Hypothalamus (tissue), 51 donors: ENCODE measurements at regions not wholly inside any gene's neighbourhood (a gene's known extent, or its start where the extent isn't known, plus 50 kb on each side); places are given as distances from the start of the nearest gene placed in this dataset.

Source experiments
- DNase-seq, 51 donors: peaks; one replicate each; lab custom pipeline; 2025; lab: John Stamatoyannopoulos, UW

DNA sequence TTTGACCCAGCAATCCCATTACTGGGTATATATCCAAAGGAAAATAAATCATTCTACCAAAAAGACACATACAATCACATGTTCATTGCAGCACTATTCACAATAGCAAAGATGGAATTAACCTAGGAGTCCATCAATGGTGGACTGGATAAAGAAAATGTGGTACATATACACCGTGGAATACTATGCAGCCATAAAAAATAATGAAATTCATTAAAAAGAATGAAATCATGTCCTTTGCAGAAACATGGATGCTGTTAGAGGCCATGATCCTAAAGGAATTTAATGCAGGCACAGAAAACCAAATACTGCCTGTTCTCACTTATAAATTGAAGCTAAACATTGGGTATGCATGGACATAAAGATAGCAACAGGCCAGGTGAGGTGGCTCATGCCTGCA is 61.9 kb upstream of the BMP6 start:
- DNase-seq = no peak

DNA sequence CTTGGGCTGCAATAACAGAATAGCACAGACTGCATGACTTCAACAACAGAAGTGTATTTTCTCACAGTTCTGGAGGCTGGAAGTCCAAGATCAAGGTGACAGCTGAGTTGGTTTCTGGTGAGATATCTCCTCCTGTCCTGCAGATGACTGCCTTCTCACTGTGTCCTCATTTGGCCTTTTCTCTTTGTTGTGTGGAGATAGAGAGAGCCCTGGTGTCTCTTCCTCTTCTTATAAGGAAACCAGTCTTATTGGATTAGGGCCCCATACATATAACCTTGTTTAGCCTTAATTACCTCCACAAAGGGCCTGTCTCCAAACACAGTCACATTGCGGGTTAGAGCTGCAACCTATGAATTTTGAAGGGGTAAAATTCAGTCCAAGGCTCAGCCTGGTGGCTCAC is 57.0 kb upstream of the BMP6 start:
- DNase-seq = no peak

DNA sequence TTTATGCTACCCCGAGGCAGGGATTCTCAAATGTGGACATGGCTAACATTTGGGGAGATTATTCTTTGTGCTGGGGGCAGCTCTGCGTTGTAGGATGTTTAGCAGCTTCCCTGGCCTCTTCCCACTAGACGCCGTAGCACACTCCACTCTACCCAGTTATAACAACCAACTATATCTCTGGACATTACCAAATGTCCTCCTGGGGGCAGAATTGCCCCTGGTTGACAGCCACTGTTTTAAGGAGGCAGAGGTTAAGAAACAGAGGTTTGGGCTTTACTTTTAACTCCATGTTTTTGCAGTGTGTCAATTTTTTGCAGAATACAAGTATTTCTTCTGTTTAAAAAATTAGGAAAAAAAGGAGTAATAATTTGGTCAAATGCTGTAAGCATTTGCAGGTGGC is 56.2 kb upstream of the BMP6 start:
- DNase-seq = no peak

DNA sequence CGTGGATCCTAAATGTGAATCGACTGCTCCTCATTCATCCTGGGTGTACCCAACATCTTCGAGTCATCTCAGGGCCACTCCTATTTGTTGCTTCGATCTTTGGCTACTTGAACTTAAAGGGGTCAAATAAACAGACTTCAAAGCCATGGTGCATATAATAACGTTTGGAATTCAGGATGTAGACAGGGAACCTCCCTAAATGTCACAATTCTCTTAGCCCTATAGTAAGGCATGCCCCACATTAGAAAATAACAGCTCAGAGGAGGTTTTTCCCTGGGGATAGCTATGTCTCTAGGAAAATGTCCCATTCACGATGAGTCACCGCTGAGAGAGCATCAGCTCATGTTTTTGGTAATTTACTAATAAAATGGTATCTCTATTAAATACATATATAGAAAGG is 54.8 kb upstream of the BMP6 start:
- DNase-seq = no peak

DNA sequence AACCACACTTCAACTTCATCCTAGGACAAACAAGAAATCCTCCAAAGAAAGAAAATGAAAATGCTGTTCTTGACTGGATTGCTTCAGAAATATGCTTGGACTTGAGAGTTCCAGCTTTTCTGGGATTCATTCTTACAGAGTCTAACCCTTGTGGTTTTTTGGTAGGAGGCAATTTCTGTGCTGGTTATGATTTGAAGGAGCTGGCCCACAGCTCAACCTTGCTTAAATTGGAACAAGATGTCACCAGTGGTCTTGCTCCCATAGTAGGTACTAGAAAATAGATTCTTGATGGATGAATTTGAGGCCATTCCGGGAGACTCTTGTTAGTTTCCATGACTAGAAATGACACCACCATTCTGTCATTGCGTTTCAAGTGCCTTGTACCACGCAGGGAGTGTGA is 54.3 kb upstream of the BMP6 start:
- DNase-seq = no peak

DNA sequence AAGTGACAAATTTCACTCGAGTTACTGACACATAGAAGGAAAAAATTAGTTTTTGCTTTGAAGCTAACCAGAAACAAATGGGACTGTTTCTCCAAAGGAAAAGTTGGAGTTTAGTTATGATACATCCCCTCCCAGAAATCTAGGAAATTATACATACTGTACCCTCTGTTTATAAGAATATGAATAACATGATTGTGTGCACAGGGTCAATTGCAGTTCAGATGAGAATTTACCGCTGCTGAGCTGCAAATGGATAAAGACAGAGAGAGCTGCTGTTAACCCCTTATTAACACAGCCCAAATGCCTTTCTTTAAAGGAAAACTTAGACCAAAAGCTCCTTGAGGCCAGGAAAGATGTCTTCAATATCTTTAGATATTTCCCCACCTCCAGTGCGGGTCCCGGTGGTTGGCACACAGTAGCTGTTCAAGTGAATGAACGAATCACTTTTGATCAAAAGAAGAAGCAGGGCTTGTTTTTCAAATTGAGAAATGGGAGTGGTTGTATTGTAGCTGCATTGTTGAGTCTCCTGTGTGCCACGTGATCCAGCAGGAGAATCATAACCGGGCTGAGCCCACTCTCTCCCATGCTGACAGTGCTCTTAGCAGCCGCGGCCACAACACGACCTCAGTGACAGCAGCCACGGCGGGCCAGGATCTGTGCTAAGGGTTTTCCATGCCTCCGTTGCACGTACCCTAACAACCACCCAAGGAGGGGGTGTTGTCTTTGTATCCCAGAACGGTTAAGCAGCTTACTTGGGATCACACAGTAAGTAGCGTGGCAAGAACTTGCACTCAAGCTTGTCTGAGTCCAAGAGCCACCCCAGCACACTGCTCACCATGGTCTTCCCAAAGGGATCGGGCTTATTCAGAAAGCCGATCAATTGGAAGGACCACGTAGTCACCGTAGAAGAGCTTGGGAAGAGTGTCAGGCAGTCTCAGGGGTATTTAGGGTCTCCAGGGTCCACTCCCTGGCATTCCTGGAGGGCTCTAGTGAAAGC is 53.5 kb upstream of the BMP6 start:
- DNase-seq = no peak

DNA sequence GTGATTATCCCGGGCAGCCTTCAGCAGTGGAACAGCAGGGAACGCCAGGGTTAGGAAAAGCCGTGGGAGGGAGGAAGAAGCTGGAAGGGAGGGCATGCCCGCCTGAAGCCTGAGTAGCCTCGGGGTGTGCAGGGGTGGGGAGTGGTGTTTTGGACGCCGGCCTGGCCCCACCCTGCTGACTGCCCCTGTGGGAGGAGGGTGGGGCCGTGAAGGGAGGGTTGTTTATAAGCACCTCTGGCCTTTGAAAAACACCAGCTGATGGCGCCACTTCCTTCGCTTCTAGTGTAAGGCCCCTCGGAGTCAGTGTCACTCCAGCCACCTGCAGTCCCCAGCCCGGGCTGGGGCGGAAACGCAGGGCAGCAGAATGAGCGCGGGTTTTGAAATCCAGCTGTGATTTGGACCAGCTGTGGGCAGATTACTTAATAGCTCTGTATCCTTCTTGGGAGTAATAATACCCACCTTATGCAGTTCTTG is 52.8 kb upstream of the BMP6 start:
- DNase-seq = peak in 1 of 51 donors; percentile 27

DNA sequence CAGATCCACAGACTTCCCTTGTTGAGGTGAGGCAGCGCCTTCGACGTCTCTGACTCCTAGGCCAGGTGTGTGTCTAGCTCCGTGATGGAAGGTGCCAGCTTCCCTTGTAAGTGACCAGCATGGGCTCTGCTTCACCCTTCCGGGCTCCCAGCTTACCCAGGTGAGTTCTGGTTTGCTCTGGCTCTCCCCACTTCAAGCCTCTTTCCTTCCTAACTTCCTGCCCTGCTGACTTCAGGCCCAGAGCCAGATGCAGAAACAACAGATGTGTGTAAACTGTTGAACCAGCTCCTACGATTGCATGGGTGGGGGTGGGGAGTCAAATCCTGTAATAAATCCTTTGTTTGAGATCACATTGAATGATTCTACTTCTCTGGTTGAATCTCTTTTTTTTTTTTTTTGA is 51.6 kb upstream of the BMP6 start:
- DNase-seq = no peak

DNA sequence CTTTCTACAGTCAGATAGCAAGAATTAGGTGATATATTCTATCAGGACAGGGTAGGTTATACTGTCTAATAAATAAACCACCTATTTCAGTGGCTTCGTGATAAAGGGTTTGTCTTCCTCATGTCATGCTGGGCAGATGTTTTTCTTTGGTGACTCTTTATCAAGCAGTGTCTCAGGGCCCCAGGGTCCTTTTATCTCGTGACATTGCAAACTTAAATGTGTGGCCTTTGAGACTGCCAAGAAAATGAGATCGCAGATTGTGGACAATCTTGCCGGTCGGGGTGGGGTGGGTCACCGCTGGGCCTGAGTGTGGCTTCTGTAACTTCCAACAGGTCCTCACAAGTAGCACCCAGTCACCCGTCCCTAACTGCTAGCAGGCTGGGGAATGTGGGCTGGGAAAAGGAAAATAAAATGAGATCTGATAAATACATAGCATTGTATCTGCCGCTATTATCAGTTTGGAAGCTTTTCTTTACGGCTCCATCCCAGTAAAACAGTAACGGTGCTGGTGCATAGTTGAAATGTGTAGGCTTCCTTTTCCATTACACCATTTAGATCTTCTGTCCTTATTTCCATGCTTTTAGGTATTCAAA is 50.5 kb upstream of the BMP6 start:
- no peak for DNase-seq
